NCI-H1417 (cell line): ENCODE measurements at regions not wholly inside any gene's neighbourhood (a gene's known extent, or its start where the extent isn't known, plus 50 kb on each side); places are given as distances from the start of the nearest gene placed in this dataset.
"Not testable (repeated sequence)": the region's sequence is repeated elsewhere in the genome, so short reads cannot be mapped to it uniquely, and the experiment has no call there.

ENCODE experiments used
- DNase-seq, 3 experiments: peaks; one replicate each; lab custom pipeline; 2025; lab: John Stamatoyannopoulos, UW

DNA sequence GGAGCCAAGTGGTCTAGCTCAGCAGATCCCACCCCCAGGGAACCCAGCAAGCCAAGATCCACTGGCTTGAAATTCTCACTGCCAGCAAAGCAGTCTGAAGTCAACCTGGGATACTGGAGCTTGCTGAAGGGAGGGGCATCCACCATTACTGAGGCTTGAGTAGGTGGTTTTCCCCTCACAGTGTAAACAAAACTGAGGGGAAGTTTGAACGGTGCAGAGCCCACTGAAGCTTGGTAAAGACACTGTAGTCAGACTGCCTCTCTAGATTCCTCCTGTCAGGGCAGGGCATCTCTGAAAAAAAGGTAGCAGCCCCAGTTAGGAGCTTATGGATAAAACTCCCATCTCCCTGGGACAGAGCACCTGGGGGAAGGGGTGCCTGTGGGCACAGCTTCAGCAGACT is 819.5 kb upstream of the EPHA7 start:
- no peak for DNase-seq

DNA sequence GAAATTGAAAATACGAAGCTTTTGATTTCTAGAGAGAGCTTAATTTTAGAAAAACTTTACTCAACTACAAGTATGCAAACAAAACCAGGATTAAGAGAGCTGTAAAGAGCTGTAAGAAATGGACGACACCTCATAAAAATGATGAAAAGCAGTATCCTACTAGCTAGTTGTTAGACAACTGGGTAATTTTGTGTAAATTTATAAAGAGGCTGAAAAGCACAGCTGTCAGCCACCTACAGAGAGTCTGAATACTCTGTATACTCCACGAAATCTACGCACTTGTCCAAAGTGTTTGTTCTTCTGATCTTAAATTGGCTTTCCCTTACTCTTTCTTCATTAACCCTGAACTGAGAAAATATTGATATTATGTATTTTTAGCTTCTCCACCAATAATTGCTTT is 808.4 kb upstream of the EPHA7 start:
- peak; percentile 13 to 63 (median 18) for DNase-seq

DNA sequence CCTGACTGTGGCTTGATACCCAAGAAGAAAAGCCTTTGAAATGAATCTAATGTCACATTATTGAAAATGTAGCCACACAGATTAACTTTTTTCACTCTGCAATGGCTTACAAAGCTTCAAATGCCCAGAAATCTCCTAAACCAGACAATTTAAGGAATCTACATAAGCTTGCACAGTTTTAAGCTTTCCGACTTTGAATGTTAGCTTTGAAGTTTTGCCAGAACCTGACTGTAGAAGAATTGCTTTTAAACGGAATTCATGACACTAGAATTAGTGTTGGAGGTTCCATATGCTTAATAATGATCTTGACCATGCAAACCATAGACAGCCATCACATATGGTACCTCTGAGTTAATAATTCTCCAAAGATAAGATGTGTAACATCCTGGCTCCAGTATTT is 798.5 kb upstream of the EPHA7 start:
- no peak for DNase-seq

DNA sequence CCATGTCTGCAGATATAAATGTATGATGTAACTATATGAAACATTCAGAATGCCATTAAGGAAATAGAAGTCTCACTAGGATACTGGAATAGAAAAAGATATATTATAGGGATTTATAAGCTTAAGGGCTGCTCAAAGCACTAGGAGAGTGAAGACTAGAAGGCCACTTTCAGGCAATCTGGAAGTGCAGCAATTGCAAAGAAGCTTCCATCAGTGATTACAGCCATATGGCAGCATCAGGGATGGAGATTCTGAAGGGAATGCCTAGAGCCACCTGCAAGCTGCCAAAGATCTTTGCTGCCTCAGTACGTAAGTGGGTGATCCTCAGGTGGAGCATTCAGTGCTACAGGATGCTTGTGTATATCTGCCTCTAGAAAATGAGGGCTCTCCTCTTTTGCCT is 796.2 kb upstream of the EPHA7 start:
- DNase-seq, result no peak

- peak in 1 of 3 experiments; percentile 35 for DNase-seq
These were observed 793.9 kb upstream of the EPHA7 start for GRCh38 chr6:94213226-94213625.

- DNase-seq, result no peak
These were observed 777.5 kb upstream of the EPHA7 start for GRCh38 chr6:94196891-94197290.

DNA sequence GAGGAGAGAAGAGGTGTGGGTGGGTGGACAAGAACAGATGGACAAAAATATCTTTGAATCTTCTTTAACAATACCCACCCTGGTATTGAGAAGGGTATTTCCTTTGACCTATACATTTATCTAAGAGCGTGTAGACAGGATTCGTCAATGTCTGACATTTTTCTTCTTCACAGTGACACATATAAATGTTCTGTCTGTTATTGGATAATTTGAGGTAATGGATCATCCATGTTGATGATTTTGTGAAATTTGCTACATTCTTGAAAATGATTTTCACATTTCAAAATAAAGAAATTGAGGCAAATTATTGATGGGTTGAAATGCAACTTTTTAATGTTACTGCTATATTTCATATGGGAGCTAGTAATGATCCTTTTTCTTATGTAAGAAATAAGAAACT is 770.7 kb upstream of the EPHA7 start:
- no peak for DNase-seq

DNA sequence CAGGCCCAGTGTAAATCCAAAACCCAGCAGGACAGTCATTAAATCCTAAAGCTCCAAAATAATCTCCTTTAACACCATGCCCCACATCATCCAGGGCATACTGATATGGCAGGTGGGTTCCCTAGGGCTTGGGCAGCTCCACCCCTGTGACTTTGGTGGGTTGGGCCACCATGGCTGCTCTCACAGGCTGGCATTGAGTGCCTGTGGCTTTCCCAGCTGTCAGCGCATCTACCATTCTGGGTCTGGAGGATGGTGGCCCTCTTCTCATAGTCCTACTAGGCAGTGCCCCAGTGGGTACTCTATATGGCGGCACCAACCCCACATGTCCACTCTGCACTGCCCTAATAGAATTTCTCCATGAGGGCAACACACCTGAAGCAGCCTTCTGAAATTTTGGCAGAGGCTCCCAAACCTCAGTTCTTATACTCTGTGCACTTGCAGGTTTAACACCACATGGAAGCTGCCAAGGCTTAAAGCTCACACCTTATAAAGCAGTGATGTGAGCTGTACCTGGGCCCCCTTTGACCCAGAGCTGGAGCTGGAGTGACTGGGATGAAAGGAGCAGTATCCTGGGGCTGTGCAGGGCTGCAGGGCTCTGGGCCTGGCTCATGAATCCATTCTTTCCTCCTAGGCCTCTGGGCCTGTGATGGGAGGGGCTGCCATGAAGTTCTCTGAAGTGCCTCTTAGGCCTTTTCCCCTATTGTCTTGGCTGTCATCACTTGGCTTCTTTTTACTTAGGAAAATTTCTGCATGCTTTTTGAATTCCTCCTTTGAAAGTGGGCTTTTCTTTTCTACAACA is 765.5 kb upstream of the EPHA7 start:
- DNase-seq, result no peak

DNA sequence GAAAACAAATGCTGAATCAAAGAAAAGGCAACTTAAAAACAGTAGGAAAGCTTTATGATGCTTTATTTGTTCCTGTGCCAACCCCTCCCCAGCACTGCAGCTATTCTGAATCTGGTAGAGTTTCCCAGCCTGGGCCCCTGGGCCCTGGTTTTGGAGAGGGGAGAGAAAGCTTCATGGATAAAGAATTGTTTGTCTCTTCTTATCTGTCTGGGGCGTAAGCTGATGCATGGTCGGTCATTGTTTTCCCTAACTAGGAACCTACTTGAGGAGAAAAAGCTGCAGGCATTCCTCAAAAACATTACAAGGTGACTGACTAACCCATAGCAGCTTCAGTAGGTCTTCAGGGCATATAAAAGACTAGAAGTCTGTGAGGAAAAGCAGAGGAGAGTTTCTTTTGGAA is 758.1 kb upstream of the EPHA7 start:
- DNase-seq, result no peak

GRCh38 chr6:94175465-94175864 is 756.1 kb upstream of the EPHA7 start:
- DNase-seq, result no peak

DNA sequence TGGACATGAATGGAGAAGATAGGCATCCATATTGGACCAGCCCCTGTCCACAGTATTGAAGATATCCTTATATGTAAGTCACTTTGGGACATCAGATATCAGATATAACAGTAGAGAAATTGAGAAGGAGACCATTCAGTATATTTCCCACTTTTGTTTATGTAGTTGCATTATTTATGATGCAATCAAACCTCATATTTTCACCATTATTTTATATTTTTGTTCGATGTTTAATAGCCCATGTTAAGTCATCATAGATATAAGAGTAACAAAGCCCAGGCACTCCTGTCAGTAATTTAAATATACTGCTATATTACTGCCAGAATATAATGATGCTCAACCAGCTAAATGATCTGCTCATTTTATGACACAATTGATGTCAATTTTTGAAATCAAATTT is 744.5 kb upstream of the EPHA7 start:
- no peak for DNase-seq

- DNase-seq, result no peak
These were observed 731.5 kb upstream of the EPHA7 start for GRCh38 chr6:94150886-94151285.

DNA sequence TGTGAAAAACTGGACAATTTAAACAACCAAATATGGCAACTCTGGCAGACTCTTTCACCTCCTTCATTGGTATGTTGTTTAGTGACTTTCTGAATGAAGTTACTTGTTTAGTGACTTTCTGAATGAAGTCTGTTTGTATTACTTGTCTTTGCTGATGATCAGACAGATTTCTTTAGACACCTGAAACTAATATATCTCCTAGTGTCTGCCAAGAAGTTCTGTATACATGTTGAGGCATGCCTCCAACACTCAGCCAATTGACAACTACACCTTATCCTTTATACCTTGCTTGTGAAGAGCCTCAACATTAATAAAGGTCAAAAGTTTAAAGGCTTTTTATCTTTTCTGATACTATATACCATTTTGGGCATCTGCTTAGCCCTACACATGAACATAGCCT is 725.4 kb upstream of the EPHA7 start:
- no peak for DNase-seq

DNA sequence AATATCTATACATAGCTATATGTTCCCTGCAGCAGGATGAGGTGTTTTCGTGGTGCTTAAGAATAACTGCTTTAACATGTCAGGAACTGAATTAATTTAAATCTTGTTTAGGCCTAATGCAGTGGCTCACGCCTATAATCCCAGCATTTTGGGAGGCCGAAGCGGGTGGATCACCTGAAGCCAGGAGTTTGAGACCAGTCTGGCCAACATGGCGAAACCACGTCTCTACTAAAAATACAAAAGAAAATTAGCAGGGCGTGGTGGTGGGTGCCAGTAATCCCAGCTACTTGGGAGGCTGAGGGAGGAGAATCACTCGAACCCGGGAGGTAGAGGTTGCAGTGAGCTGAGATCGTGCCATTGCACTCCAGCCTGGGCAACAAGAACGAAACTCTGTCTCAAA is 717.8 kb upstream of the EPHA7 start:
- not testable (repeated sequence) for DNase-seq

- no peak for DNase-seq
These were observed 713.7 kb upstream of the EPHA7 start for GRCh38 chr6:94133106-94133505.

GRCh38 chr6:94131271-94131670 is 711.9 kb upstream of the EPHA7 start:
- no peak for DNase-seq

DNA sequence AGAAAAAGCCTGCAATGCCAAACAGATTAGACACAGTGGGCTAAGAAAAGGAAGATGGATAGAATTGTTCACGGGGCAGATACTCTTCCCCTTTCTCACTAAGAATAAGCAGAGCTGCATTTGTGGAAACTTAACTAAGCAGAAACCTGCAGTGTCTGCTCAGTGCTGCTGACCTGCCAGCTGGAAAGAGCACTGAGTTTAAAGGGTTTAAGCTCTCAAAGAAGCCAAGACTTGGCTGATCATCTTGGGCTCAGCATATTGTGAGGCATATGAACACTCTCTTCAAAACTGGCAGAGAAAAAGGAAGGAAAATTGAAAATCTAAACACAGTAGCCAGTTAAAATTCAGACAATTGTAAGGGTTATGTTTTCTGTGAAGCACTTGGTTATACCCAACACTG is 711.1 kb upstream of the EPHA7 start:
- DNase-seq, result peak in 1 of 3 experiments; percentile 20

GRCh38 chr6:94129926-94130325 is 710.6 kb upstream of the EPHA7 start:
- DNase-seq, result peak in 1 of 3 experiments; percentile 20

GRCh38 chr6:94127716-94128115 is 708.4 kb upstream of the EPHA7 start:
- DNase-seq, result no peak

DNA sequence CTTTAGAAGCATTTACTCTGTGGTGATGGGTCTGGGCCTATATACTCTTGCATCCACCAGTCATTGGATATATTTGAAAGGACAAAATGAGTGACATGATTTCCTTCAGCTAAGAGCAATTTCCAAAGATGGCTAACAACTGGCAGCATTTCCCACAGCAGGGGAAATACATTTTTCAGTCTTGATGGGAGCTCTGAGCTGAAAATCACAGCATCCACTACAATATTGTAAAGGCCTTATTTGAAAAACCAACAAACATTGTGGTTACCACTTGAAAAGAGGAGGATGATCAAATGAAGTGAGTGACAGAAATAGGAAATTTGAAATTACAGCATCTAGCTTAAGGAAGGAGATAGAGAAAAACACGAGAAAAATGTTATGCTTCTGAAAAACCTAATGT is 705.0 kb upstream of the EPHA7 start:
- no peak for DNase-seq

DNA sequence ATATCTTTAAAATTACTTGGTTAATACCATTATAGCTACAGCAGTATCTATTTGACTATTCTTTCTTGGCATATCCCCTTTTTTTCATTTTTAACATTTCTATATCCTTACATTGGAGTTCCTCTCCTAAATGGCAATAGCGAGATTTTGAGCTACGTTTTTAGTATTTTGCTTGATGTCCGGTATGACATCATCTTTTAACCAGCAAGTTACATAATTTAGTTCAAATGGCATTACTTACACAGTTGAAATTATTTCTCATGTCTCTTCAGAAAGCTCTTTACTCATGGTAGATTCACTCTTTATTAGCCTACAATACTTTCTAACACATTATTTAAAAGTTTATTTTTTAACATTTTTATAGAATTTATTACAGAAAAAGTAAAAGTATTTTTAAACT is 701.7 kb upstream of the EPHA7 start:
- DNase-seq, result no peak

- DNase-seq, result no peak
These were observed 679.7 kb upstream of the EPHA7 start for GRCh38 chr6:94099072-94099471.

DNA sequence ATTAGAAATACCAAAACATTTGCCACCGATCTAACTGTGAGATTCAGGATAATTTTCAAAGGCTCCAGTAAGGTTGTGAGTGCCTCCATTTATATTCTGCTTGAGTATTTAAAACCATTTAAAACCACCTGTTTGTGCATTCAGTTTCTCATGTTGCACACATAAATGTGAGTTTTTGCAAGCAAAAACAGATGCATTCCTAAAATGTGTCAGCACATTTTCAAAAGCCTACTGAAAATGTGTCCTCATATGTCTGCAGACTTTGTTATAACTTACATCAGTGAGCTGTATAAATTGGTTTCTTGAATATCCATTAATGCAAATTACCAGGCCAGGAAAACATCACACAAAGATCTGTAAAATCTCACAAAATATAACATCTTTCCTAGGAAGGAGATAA is 676.6 kb upstream of the EPHA7 start:
- DNase-seq, result no peak

DNA sequence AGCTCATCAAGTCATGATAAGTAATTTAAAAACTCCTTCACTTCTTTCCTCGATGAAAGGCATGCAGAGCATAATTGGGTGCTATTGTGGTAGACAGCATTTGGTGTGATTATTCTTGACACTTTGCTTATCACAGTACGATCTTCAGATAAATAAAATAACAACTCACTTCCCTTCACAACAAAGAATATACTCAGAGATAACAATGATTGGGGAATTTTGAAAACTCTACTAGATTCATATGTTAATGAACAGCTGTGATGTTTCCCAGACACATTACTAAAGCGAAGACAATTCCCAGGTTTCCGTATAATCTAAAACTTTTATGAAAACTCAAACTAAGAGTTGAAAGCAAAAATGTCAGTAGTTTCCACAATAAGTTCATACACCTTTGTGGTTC is 670.6 kb upstream of the EPHA7 start:
- DNase-seq, result peak in 1 of 3 experiments; percentile 4
